Vagina (tissue), 2 donors: ENCODE measurements at regions not wholly inside any gene's neighbourhood (a gene's known extent, or its start where the extent isn't known, plus 50 kb on each side); places are given as distances from the start of the nearest gene placed in this dataset.

Source experiments
- DNase-seq, 2 donors: peaks; one replicate each; pipeline ENCODE4 v3.0.0-alpha.2; 2017; ENCODE audit errors: extremely low spot score in 2 of 2
- H3K27ac ChIP-seq: fragments of 200-600 bp; sonication (generic); one replicate; pipeline ENCODE4 v1.5.1; 2019
- H3K27me3 ChIP-seq: fragments of 200-600 bp; sonication (generic); one replicate; pipeline ENCODE4 v1.5.1; 2019
- H3K36me3 ChIP-seq, 2 donors: fragments of 200-600 bp; sonication (generic); one replicate each; pipeline ENCODE4 v1.5.1; 2017 to 2019
- H3K4me1 ChIP-seq: fragments of 200-600 bp; sonication (generic); one replicate; pipeline ENCODE4 v1.5.1; 2019
- H3K4me3 ChIP-seq, 2 donors: fragments of 200-600 bp; sonication (generic); 1 replicate in 1 of 2; 2 replicates in 1 of 2; pipeline ENCODE4 v1.5.1; 2016 to 2019
- H3K9me3 ChIP-seq: fragments of 200-600 bp; sonication (generic); one replicate; pipeline ENCODE4 v1.5.1; 2019
- POLR2A ChIP-seq, 2 donors: fragments of 450-650 bp; IDR thresholded peaks; one replicate each; pipeline ENCODE4 v1.6.1; 2017; ENCODE audit warnings: antibody characterized with exemption in 2 of 2, mild to moderate bottlenecking in 2 of 2, moderate library complexity in 2 of 2
- POLR2AphosphoS5 ChIP-seq, 2 donors: sonication (generic); formaldehyde crosslinking; IDR thresholded peaks; one replicate each; pipeline ENCODE4 v1.9.0; 2017; ENCODE audit warnings: antibody characterized with exemption in 2 of 2, mild to moderate bottlenecking in 2 of 2, low read depth in 1 of 2; ENCODE audit not compliant: insufficient read depth in 1 of 2
- intact Hi-C: fragments of 100-400 bp; cut with DNase I; formaldehyde crosslinking; loops from one replicate; pipeline ENCODE4 v1.15.1; 2023
- TF ChIP-seq, protein P1 (sequence below), 3 experiments: fragments of 450-650 bp in 2 of 3; fragments of 200-600 bp in 1 of 3; sonication (generic) in 1 of 3; IDR thresholded peaks; one replicate each; pipeline ENCODE4 v1.5.1; 2017 to 2019; ENCODE audit warnings: antibody characterized with exemption in 3 of 3, mild to moderate bottlenecking in 2 of 3, moderate library complexity in 2 of 3

DNA sequence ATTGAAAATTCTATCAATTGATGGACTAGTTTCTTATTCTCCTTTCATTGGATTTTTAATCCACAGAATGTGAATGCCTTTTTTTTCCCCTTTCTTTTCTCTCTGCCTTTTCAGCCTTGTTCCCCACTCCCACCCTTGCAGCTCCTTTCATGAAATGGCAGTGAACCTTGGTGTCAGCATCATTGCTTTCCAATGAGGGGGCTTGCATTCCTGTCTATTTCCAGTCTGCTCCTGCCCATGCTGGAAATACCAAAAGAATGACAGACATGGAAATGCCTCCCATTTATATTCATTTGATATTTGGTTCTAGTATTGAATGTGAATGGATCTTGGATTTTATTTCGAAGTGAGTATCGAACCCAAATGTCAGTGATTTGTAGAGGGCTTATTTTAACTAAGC is 162.7 kb upstream of the SGCD start:
- no peaks in the 10 kb centered on the region for H3K27me3 ChIP-seq
- no peaks in the 10 kb centered on the region for H3K36me3 ChIP-seq
- H3K9me3 ChIP-seq = no peaks in the 10 kb centered on the region
- DNase-seq = no peak
- H3K4me3 ChIP-seq = no peak overlapping the region
- no peaks in the 10 kb centered on the region for H3K4me1 ChIP-seq
- no peak overlapping the region for H3K27ac ChIP-seq
- intact Hi-C loops = no loop called here
- no peak for TF ChIP-seq POLR2AphosphoS5 (IDR thresholded peaks at IDR 0.05; ENCODE audit: insufficient read depth in 1 of 2, low read depth in 1 of 2)
- TF ChIP-seq POLR2A (IDR thresholded peaks at IDR 0.05) = no peak
- TF ChIP-seq, protein P1, sequence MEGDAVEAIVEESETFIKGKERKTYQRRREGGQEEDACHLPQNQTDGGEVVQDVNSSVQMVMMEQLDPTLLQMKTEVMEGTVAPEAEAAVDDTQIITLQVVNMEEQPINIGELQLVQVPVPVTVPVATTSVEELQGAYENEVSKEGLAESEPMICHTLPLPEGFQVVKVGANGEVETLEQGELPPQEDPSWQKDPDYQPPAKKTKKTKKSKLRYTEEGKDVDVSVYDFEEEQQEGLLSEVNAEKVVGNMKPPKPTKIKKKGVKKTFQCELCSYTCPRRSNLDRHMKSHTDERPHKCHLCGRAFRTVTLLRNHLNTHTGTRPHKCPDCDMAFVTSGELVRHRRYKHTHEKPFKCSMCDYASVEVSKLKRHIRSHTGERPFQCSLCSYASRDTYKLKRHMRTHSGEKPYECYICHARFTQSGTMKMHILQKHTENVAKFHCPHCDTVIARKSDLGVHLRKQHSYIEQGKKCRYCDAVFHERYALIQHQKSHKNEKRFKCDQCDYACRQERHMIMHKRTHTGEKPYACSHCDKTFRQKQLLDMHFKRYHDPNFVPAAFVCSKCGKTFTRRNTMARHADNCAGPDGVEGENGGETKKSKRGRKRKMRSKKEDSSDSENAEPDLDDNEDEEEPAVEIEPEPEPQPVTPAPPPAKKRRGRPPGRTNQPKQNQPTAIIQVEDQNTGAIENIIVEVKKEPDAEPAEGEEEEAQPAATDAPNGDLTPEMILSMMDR (IDR thresholded peaks at IDR 0.05) = no peak

DNA sequence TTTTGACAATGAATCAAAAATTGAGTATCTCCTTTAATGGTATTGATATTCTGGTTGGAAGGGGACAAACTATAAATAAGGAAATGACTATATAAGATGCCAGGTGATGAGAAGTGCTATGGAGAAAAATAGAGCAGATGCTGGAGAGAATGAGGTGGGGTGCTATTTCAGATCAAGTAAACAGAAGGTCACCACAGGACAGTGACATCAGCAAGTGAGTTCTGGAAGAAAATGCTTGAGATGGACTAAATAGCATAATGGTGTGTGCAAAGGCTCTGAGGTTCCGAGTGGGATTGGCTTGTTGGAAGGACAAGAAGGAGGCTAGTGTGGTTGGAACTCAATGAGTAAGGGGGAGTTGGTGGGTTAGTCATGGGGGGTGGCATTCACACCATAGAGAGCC is 157.5 kb upstream of the SGCD start:
- H3K27me3 ChIP-seq = no peaks in the 10 kb centered on the region
- no peaks in the 10 kb centered on the region for H3K4me1 ChIP-seq
- no peak overlapping the region for H3K4me3 ChIP-seq
- intact Hi-C loops = no loop called here
- TF ChIP-seq, protein P1 (IDR thresholded peaks at IDR 0.05) = no peak
- TF ChIP-seq POLR2AphosphoS5 (IDR thresholded peaks at IDR 0.05; ENCODE audit: insufficient read depth in 1 of 2, low read depth in 1 of 2) (no peak), POLR2A (IDR thresholded peaks at IDR 0.05) (no peak)
- DNase-seq = no peak
- no peaks in the 10 kb centered on the region for H3K36me3 ChIP-seq
- H3K9me3 ChIP-seq = no peaks in the 10 kb centered on the region
- H3K27ac ChIP-seq = no peak overlapping the region

DNA sequence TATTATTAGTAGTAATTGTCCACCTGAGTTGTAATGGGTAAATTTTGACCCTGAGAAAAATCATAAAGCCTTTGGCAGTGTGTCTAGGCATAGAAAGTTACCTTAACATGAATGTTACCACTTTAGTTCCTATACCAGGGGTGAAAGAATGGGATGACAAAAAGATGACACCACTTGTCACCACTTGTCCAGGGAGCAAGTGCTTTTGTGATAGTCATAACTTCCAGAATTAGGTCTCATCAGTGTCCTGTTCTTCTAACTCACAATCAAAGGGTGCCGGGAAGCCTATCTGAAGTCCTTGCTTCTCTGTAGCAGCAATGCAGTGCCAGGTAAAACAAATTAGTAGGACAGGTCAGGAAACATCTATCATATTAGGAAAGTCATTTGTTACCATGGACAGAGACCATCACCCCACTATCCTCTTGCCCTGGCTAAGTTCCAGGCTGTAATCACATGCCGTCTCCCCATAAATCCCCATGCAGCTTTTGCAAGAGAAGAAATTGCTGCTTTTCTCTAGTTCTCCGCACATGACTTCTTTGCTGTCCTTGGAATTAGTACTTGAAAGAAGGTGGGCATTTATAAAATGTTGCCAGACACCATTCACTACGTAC is 156.5 kb upstream of the SGCD start:
- TF ChIP-seq POLR2AphosphoS5 (IDR thresholded peaks at IDR 0.05; ENCODE audit: insufficient read depth in 1 of 2, low read depth in 1 of 2) = no peak
- TF ChIP-seq POLR2A (IDR thresholded peaks at IDR 0.05) = no peak
- TF ChIP-seq, protein P1 (IDR thresholded peaks at IDR 0.05) = no peak
- Histone ChIP-seq H3K9me3 (no peaks in the 10 kb centered on the region), H3K36me3 (no peaks in the 10 kb centered on the region), H3K4me3 (no peak overlapping the region), H3K27ac (no peak overlapping the region), H3K4me1 (no peaks in the 10 kb centered on the region), H3K27me3 (no peaks in the 10 kb centered on the region)
- DNase-seq = no peak
- intact Hi-C loops = no loop called here

DNA sequence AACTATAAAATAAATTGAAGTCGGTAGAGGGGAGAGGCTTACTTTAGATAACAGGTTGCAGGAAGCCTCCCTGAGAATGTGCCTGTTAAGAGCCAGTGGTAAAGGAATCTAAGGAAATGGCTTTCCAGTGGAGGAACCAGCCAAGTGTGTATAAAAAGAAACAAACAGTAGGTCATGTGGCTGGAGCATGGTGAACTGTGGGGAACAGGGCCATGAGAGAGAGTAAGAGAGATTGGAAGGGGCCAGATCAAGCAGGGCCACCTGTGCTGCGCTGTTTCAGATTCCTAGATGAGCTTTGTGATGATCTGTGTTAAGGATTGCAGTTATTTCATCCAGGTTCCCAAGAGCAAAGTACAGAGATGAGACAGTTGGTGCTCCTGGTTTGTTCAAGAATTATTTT is 152.7 kb upstream of the SGCD start:
- TF ChIP-seq, protein P1 (IDR thresholded peaks at IDR 0.05) = no peak
- TF ChIP-seq POLR2AphosphoS5 (IDR thresholded peaks at IDR 0.05; ENCODE audit: insufficient read depth in 1 of 2, low read depth in 1 of 2) = no peak
- no peak for TF ChIP-seq POLR2A (IDR thresholded peaks at IDR 0.05)
- no peak overlapping the region for H3K4me3 ChIP-seq
- H3K9me3 ChIP-seq = no peaks in the 10 kb centered on the region
- intact Hi-C loops = no loop called here
- no peaks in the 10 kb centered on the region for H3K4me1 ChIP-seq
- no peaks in the 10 kb centered on the region for H3K27me3 ChIP-seq
- no peaks in the 10 kb centered on the region for H3K36me3 ChIP-seq
- H3K27ac ChIP-seq = no peak overlapping the region
- DNase-seq = no peak

DNA sequence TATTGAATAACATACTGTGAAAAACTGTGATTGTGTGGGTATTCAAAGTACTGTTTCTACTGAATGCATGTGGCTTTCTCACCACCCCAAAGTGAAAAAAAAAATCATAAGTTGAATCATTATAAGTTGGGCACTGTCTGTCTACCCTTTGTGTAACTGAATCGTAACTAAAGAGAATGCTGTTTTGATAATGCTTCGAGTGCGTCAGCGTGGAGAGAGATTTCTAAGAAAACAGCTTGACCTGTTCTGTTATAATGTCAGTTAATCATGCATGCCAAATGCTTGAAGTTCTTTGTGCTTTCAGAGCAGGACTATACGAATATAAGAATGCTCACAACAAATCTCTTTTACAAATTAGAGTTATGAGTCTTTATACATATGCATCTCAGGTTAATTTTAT is 148.8 kb upstream of the SGCD start:
- Histone ChIP-seq H3K4me3 (no peak overlapping the region), H3K27ac (no peak overlapping the region), H3K36me3 (no peaks in the 10 kb centered on the region), H3K9me3 (no peaks in the 10 kb centered on the region), H3K27me3 (no peaks in the 10 kb centered on the region), H3K4me1 (no peaks in the 10 kb centered on the region)
- no peak for TF ChIP-seq POLR2A (IDR thresholded peaks at IDR 0.05)
- TF ChIP-seq, protein P1 (IDR thresholded peaks at IDR 0.05) = no peak
- no peak for TF ChIP-seq POLR2AphosphoS5 (IDR thresholded peaks at IDR 0.05; ENCODE audit: insufficient read depth in 1 of 2, low read depth in 1 of 2)
- no peak for DNase-seq
- intact Hi-C loops = no loop called here
